A673 (cell line): ENCODE measurements at regions not wholly inside any gene's neighbourhood (a gene's known extent, or its start where the extent isn't known, plus 50 kb on each side); places are given as distances from the start of the nearest gene placed in this dataset.

Experiments used
- BruUV-seq: library from RNA; stranded (reverse); fragments of 400-500 nt; replicated peaks from 2 replicates; lab custom pipeline; 2021; lab: Mats Ljungman, UMichigan
- CTCF ChIA-PET: fragments of 300-600 bp; sonication (Branson Sonifier 250); formaldehyde crosslinking; loops from one replicate; lab custom pipeline; 2022; ENCODE audit warnings: antibody characterized with exemption; lab: Charles Lee
- POLR2A ChIA-PET: fragments of 300-600 bp; sonication (Branson Sonifier 250); formaldehyde crosslinking; loops from one replicate; lab custom pipeline; 2022; ENCODE audit warnings: antibody characterized with exemption; ENCODE audit not compliant: low non-redundant PET; lab: Charles Lee
- DNase-seq: peaks from one replicate; pipeline ENCODE4 v3.0.0-alpha.2; 2015; ENCODE audit warnings: low spot score
- H3K27ac ChIP-seq: fragments of 200-600 bp; sonication (generic); 2 replicates; pipeline ENCODE4 v1.5.1; 2016; ENCODE audit warnings: mixed run types, low read depth, mild to moderate bottlenecking, mixed read lengths, antibody characterized with exemption, low read length; ENCODE audit not compliant: poor library complexity, severe bottlenecking
- H3K27me3 ChIP-seq: fragments of 200-600 bp; sonication (generic); replicated peaks from 2 replicates; pipeline ENCODE4 v1.6.1; 2017; ENCODE audit warnings: mixed run types, low read depth, mild to moderate bottlenecking, mixed read lengths, antibody characterized with exemption, low read length; ENCODE audit not compliant: insufficient read depth, poor library complexity
- H3K36me3 ChIP-seq: fragments of 200-600 bp; sonication (generic); 2 replicates; pipeline ENCODE4 v1.6.1; 2016; ENCODE audit warnings: mixed run types, mild to moderate bottlenecking, mixed read lengths, antibody characterized with exemption, low read length; ENCODE audit not compliant: insufficient read depth, poor library complexity, severe bottlenecking
- H3K4me1 ChIP-seq: fragments of 200-600 bp; sonication (generic); 2 replicates; pipeline ENCODE4 v1.6.1; 2017; ENCODE audit warnings: mixed run types, mild to moderate bottlenecking, mixed read lengths, antibody characterized with exemption, low read length; ENCODE audit not compliant: insufficient read depth, poor library complexity, severe bottlenecking
- H3K4me3 ChIP-seq: fragments of 200-600 bp; sonication (generic); 2 replicates; pipeline ENCODE4 v1.5.1; 2016; ENCODE audit warnings: low read depth, mixed run types, mild to moderate bottlenecking, mixed read lengths, low read length; ENCODE audit not compliant: poor library complexity, severe bottlenecking
- H3K9me3 ChIP-seq: fragments of 200-600 bp; sonication (generic); 2 replicates; pipeline ENCODE4 v1.6.1; 2016; ENCODE audit warnings: mixed run types, low read depth, mild to moderate bottlenecking, mixed read lengths, antibody characterized with exemption, low read length; ENCODE audit not compliant: poor library complexity, severe bottlenecking
- CTCF ChIP-seq: fragments of 300-800, 200-600 bp; sonication (generic); conservative IDR thresholded peaks from 2 replicates; pipeline ENCODE4 v1.5.1; 2017; ENCODE audit warnings: low read depth, mild to moderate bottlenecking, antibody characterized with exemption, low read length, moderate library complexity, mixed read lengths
- EZH2 ChIP-seq: fragments of 200-600 bp; sonication (generic); IDR thresholded peaks from 2 replicates; pipeline ENCODE4 v1.6.1; 2017; ENCODE audit warnings: borderline replicate concordance, low read depth, mild to moderate bottlenecking, mixed read lengths, antibody characterized with exemption, low read length; ENCODE audit not compliant: poor library complexity, severe bottlenecking
- intact Hi-C: fragments of 100-400 bp; cut with micrococcal nuclease; formaldehyde crosslinking; loops from one replicate; pipeline ENCODE4 v1.10.0; 2022; ENCODE audit not compliant: unreplicated experiment

- H3K36me3 ChIP-seq = no peaks in the 10 kb centered on the region
- no peaks in the 10 kb centered on the region for H3K9me3 ChIP-seq
- peak; percentile 60 for DNase-seq
- intact Hi-C loops = loop anchor here (1.0 to 10.0 kb wide), 6 partner anchors 174 to 1924 kb away; no protein-coding TSS in a partner anchor
- POLR2A ChIA-PET = interaction anchor here (0.6 kb wide), 1 partner anchor 1174 kb away, joined by 3 read pairs; no protein-coding TSS in a partner anchor
- no peak overlapping the region for H3K27ac ChIP-seq
- CTCF ChIA-PET = interaction anchor here (0.6 to 1.0 kb wide), 6 partner anchors 9 to 1694 kb away, joined by 3 to 7 read pairs (median 4); no protein-coding TSS in a partner anchor
- BruUV-seq = no TSS peak
- peaks cover 6% of the 10 kb centered on the region for H3K27me3 ChIP-seq
- no peak overlapping the region for H3K4me3 ChIP-seq
- peak; percentile 69 for TF ChIP-seq CTCF
- TF ChIP-seq EZH2 = no peak
- H3K4me1 ChIP-seq = no peaks in the 10 kb centered on the region
Measured at GRCh38 chr2:137838255-137839092, 125.8 kb upstream of the HNMT start.

- H3K9me3 ChIP-seq = peaks cover 4% of the 10 kb centered on the region
- TF ChIP-seq EZH2 = no peak
- TF ChIP-seq CTCF = no peak
- BruUV-seq = no TSS peak
- H3K27ac ChIP-seq = no peak overlapping the region
- ChIA-PET POLR2A (no interaction called here), CTCF (no interaction called here)
- H3K27me3 ChIP-seq = no peaks in the 10 kb centered on the region
- no peaks in the 10 kb centered on the region for H3K36me3 ChIP-seq
- H3K4me3 ChIP-seq = no peak overlapping the region
- intact Hi-C loops = no loop called here
- no peak for DNase-seq
- H3K4me1 ChIP-seq = no peaks in the 10 kb centered on the region
Measured at GRCh38 chr2:137842430-137842829, 121.8 kb upstream of the HNMT start.

- CTCF ChIA-PET = no interaction called here
- no TSS peak for BruUV-seq
- H3K27me3 ChIP-seq = peaks cover 5% of the 10 kb centered on the region
- TF ChIP-seq CTCF (no peak), EZH2 (no peak)
- intact Hi-C loops = no loop called here
- no peaks in the 10 kb centered on the region for H3K36me3 ChIP-seq
- POLR2A ChIA-PET = no interaction called here
- no peak overlapping the region for H3K27ac ChIP-seq
- no peak overlapping the region for H3K4me3 ChIP-seq
- H3K9me3 ChIP-seq = peaks cover 4% of the 10 kb centered on the region
- no peaks in the 10 kb centered on the region for H3K4me1 ChIP-seq
- DNase-seq = no peak
Measured at GRCh38 chr2:137842952-137843351, 121.3 kb upstream of the HNMT start.
